Esophagus muscularis mucosa (tissue), 4 donors: ENCODE measurements at regions not wholly inside any gene's neighbourhood (a gene's known extent, or its start where the extent isn't known, plus 50 kb on each side); places are given as distances from the start of the nearest gene placed in this dataset.

Source experiments
- DNase-seq: peaks from one replicate; pipeline ENCODE4 v3.0.0-alpha.2; 2017; ENCODE audit errors: extremely low spot score
- H3K27ac ChIP-seq, 4 donors: fragments of 200-600 bp; sonication (generic); replicated peaks in 1 of 4; 1 replicate in 3 of 4; 2 replicates in 1 of 4; pipeline ENCODE4 v1.5.1; 2016 to 2019; ENCODE audit warnings: mild to moderate bottlenecking in 1 of 4
- H3K27me3 ChIP-seq, 4 donors: fragments of 200-600 bp; sonication (generic); one replicate each; pipeline versions ENCODE4 v1.5.1 to v1.6.0; 2016 to 2019
- H3K36me3 ChIP-seq, 4 donors: fragments of 200-600 bp; sonication (generic); one replicate each; pipeline ENCODE4 v1.5.1; 2016 to 2019
- H3K4me1 ChIP-seq, 4 donors: fragments of 200-600 bp; sonication (generic); one replicate each; pipeline ENCODE4 v1.5.1; 2016 to 2019
- H3K4me3 ChIP-seq, 4 donors: fragments of 200-600 bp; sonication (generic); 1 replicate in 2 of 4; 2 replicates in 2 of 4; pipeline ENCODE4 v1.5.1; 2016 to 2019; ENCODE audit warnings: mild to moderate bottlenecking in 4 of 4, moderate library complexity in 1 of 4
- H3K9me3 ChIP-seq, 4 donors: fragments of 200-600 bp; sonication (generic); 1 replicate in 3 of 4; 2 replicates in 1 of 4; pipeline ENCODE4 v1.5.1; 2016 to 2019
- CTCF ChIP-seq, 3 experiments: fragments of 200-600 bp in 2 of 3; fragments of 450-650 bp in 1 of 3; sonication (generic) in 2 of 3; IDR thresholded peaks; one replicate each; pipeline ENCODE4 v1.5.1; 2017 to 2019; ENCODE audit warnings: antibody characterized with exemption in 3 of 3, mild to moderate bottlenecking in 2 of 3, moderate library complexity in 1 of 3
- EP300 ChIP-seq: sonication (generic); formaldehyde crosslinking; IDR thresholded peaks from one replicate; pipeline ENCODE4 v1.6.1; 2017; ENCODE audit warnings: antibody characterized with exemption
- POLR2A ChIP-seq: fragments of 450-650 bp; IDR thresholded peaks from one replicate; pipeline ENCODE4 v1.6.1; 2017; ENCODE audit warnings: antibody characterized with exemption, moderate library complexity, mild to moderate bottlenecking, low read depth
- POLR2AphosphoS5 ChIP-seq, 2 donors: sonication (generic); formaldehyde crosslinking; IDR thresholded peaks; one replicate each; pipeline ENCODE4 v1.6.1; 2017; ENCODE audit warnings: antibody characterized with exemption in 2 of 2
- WGBS: methylation state at CpG from one replicate; pipeline ENCODE4 v1.1.5; 2018; 5-methylcytosine and 5-hydroxymethylcytosine counted together
- intact Hi-C: fragments of 100-400 bp; cut with DNase I; formaldehyde crosslinking; loops from one replicate; pipeline ENCODE4 v1.15.1; 2023

- Histone ChIP-seq H3K36me3 (no peaks in the 10 kb centered on the region), H3K4me3 (no peak overlapping the region), H3K9me3 (no peaks in the 10 kb centered on the region), H3K4me1 (peaks cover 0 to 16% (median 6%) of the 10 kb centered on the region in 4 donors), H3K27me3 (no peaks in the 10 kb centered on the region), H3K27ac (no peak overlapping the region)
- no peak for DNase-seq
- WGBS, result 92% methylated on average over 7 of the region's 7 CpGs
- intact Hi-C loops, result no loop called here
- no peak for TF ChIP-seq CTCF (IDR thresholded peaks at IDR 0.05)
- no peak for TF ChIP-seq EP300
- no peak for TF ChIP-seq POLR2AphosphoS5 (IDR thresholded peaks at IDR 0.05)
- TF ChIP-seq POLR2A, result no peak
These were observed 961.5 kb upstream of the NR2F2 start for GRCh38 chr15:95368755-95369601.

GRCh38 chr15:95370291-95370690, 960.2 kb upstream of the NR2F2 start:
- no peak for DNase-seq
- no peaks in the 10 kb centered on the region for H3K27me3 ChIP-seq
- no peak overlapping the region for H3K4me3 ChIP-seq
- no peak overlapping the region for H3K27ac ChIP-seq
- intact Hi-C loops, result no loop called here
- no peak for TF ChIP-seq POLR2A
- TF ChIP-seq CTCF (IDR thresholded peaks at IDR 0.05), result no peak
- no peaks in the 10 kb centered on the region for H3K9me3 ChIP-seq
- H3K36me3 ChIP-seq, result no peaks in the 10 kb centered on the region
- 98% methylated on average over 2 of the region's 2 CpGs for WGBS
- H3K4me1 ChIP-seq, result peaks cover 0 to 11% (median 4%) of the 10 kb centered on the region in 4 donors

- Histone ChIP-seq H3K4me1 (no peaks in the 10 kb centered on the region), H3K9me3 (no peaks in the 10 kb centered on the region), H3K27me3 (no peaks in the 10 kb centered on the region), H3K27ac (no peak overlapping the region), H3K36me3 (no peaks in the 10 kb centered on the region), H3K4me3 (no peak overlapping the region)
- DNase-seq, result no peak
- TF ChIP-seq EP300, result no peak
- TF ChIP-seq POLR2A, result no peak
- no peak for TF ChIP-seq CTCF (IDR thresholded peaks at IDR 0.05)
- TF ChIP-seq POLR2AphosphoS5 (IDR thresholded peaks at IDR 0.05), result no peak
- intact Hi-C loops, result no loop called here
- WGBS, result 83% methylated on average over 2 of the region's 2 CpGs
These were observed 958.8 kb upstream of the NR2F2 start for GRCh38 chr15:95371664-95372063.

DNA sequence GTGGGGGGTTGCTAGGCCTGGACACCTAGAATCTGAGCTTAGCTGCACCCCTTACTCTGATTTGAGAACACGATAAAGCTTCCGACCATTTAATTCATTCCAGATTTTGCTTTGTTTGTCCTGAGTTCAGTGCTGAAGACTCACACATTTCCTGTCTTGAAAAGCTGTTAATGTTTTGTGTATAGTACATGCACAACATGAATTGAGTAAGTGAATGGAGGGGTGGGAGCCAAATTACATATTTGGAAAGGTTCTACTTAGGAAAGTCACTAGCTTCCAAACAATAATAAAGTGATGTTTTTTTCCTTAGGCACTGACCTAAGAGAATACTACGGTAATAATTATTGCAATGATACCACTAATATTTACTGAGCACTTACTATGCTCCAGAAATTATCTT, 955.2 kb upstream of the NR2F2 start:
- no peak for TF ChIP-seq CTCF (IDR thresholded peaks at IDR 0.05)
- WGBS, result 70% methylated on average over 3 of the region's 3 CpGs
- H3K27me3 ChIP-seq, result no peaks in the 10 kb centered on the region

More for the DNA sequence above, 955.2 kb upstream of the NR2F2 start:
- intact Hi-C loops, result no loop called here
- Histone ChIP-seq H3K9me3 (no peaks in the 10 kb centered on the region), H3K27ac (no peak overlapping the region), H3K4me1 (no peaks in the 10 kb centered on the region), H3K36me3 (no peaks in the 10 kb centered on the region), H3K4me3 (no peak overlapping the region)
- DNase-seq, result no peak
